NCI-H2196 (cell line): ENCODE measurements at regions not wholly inside any gene's neighbourhood (a gene's known extent, or its start where the extent isn't known, plus 50 kb on each side); places are given as distances from the start of the nearest gene placed in this dataset.

Source experiments
- DNase-seq: peaks from one replicate; lab custom pipeline; 2025; ENCODE audit not compliant: unreplicated experiment; lab: John Stamatoyannopoulos, UW

- no peak for DNase-seq
These were observed 54.1 kb upstream of the PCED1B start for GRCh38 chr12:47025349-47025748.

GRCh38 chr12:47025798-47026197 lies 53.6 kb upstream of the PCED1B start:
- DNase-seq, result no peak

- DNase-seq, result no peak
These were observed 53.1 kb upstream of the PCED1B start for GRCh38 chr12:47026291-47026690.
